Keratinocyte (primary cell): ENCODE measurements at regions not wholly inside any gene's neighbourhood (a gene's known extent, or its start where the extent isn't known, plus 50 kb on each side); places are given as distances from the start of the nearest gene placed in this dataset.

Experiments
- DNase-seq: peaks from one replicate; pipeline ENCODE4 v3.0.0-alpha.2; 2011; ENCODE audit warnings: low read depth, missing footprints, low spot score
- FAIRE-seq: peaks from 2 replicates; lab custom pipeline; 2011; peaks lifted over from hg19 to GRCh38; lab: Jason Lieb, UNC
- H2AFZ ChIP-seq: 2 replicates; pipeline ENCODE4 v1.6.0; 2012; ENCODE audit warnings: low read length, control low read depth, inconsistent platforms; ENCODE audit not compliant: control insufficient read depth
- H3K27ac ChIP-seq: 2 replicates; pipeline ENCODE4 v1.5.1; 2011; ENCODE audit warnings: low read length; ENCODE audit not compliant: control insufficient read depth, insufficient read depth
- H3K27me3 ChIP-seq: 3 replicates; pipeline ENCODE4 v1.6.0; 2011; ENCODE audit warnings: low read length; ENCODE audit not compliant: control insufficient read depth, insufficient read depth; ENCODE audit errors: extremely low read depth
- H3K36me3 ChIP-seq, 2 experiments: 2 replicates in 1 of 2; 3 replicates in 1 of 2; pipeline ENCODE4 v1.5.1; 2011; ENCODE audit warnings: low read length in 2 of 2, mild to moderate bottlenecking in 1 of 2; ENCODE audit not compliant: control insufficient read depth in 2 of 2, insufficient read depth in 2 of 2; ENCODE audit errors: extremely low read depth in 1 of 2
- H3K4me1 ChIP-seq: 3 replicates; pipeline ENCODE4 v1.5.1; 2011; ENCODE audit warnings: low read length; ENCODE audit not compliant: control insufficient read depth, insufficient read depth; ENCODE audit errors: extremely low read depth
- H3K4me2 ChIP-seq: 3 replicates; pipeline ENCODE4 v1.6.0; 2011; ENCODE audit warnings: low read depth, low read length; ENCODE audit not compliant: control insufficient read depth, insufficient read depth; ENCODE audit errors: extremely low read depth
- H3K4me3 ChIP-seq, 3 experiments: fragments of 200-600 bp in 1 of 3; sonication (generic) in 1 of 3; 2 replicates in 2 of 3; 3 replicates in 1 of 3; pipeline ENCODE4 v1.5.1; 2011 to 2016; ENCODE audit warnings: low read length in 3 of 3, mild to moderate bottlenecking in 3 of 3, control low read depth in 2 of 3, inconsistent platforms in 1 of 3, low read depth in 1 of 3, mixed read lengths in 1 of 3, mixed run types in 1 of 3, moderate library complexity in 1 of 3; ENCODE audit not compliant: control insufficient read depth in 2 of 3, insufficient read depth in 2 of 3; ENCODE audit errors: extremely low read depth in 1 of 3
- H3K79me2 ChIP-seq: 2 replicates; pipeline ENCODE4 v1.6.0; 2012; ENCODE audit warnings: low read length; ENCODE audit not compliant: control insufficient read depth, insufficient read depth
- H3K9ac ChIP-seq: 3 replicates; pipeline ENCODE4 v1.6.0; 2011; ENCODE audit warnings: low read length; ENCODE audit not compliant: control insufficient read depth, insufficient read depth; ENCODE audit errors: extremely low read depth
- H3K9me1 ChIP-seq: 3 replicates; pipeline ENCODE4 v1.6.0; 2011; ENCODE audit warnings: low read length; ENCODE audit not compliant: control insufficient read depth, insufficient read depth; ENCODE audit errors: extremely low read depth
- H3K9me3 ChIP-seq: 2 replicates; pipeline ENCODE4 v1.5.1; 2012; ENCODE audit warnings: low read depth, low read length; ENCODE audit not compliant: control insufficient read depth
- H4K20me1 ChIP-seq: 3 replicates; pipeline ENCODE4 v1.6.0; 2011; ENCODE audit warnings: low read length; ENCODE audit not compliant: control insufficient read depth, insufficient read depth; ENCODE audit errors: extremely low read depth
- CTCF ChIP-seq, 3 experiments: IDR thresholded peaks in 1 of 3; conservative IDR thresholded peaks in 1 of 3; optimal IDR thresholded peaks in 1 of 3; 2 replicates in 2 of 3; 3 replicates in 1 of 3; pipeline versions ENCODE3 to v1.5.1; 2011; ENCODE audit warnings: low read length in 3 of 3, mild to moderate bottlenecking in 3 of 3, moderate library complexity in 2 of 3, control low read depth in 1 of 3, inconsistent platforms in 1 of 3; ENCODE audit not compliant: insufficient read depth in 2 of 3; ENCODE audit errors: extremely low read depth in 1 of 3
- EZH2 ChIP-seq: IDR thresholded peaks from one replicate; pipeline ENCODE4 v1.6.1; 2012; ENCODE audit warnings: inconsistent platforms, mild to moderate bottlenecking, low read length, moderate library complexity
- dilution Hi-C: fragments of 300-500 bp; cut with MboI; formaldehyde crosslinking; loops from one replicate; pipeline ENCODE4 v1.7.0; 2020; ENCODE audit warnings: low sequenced_read_pairs; ENCODE audit not compliant: extremely low pct_ligation_motif_present

DNA sequence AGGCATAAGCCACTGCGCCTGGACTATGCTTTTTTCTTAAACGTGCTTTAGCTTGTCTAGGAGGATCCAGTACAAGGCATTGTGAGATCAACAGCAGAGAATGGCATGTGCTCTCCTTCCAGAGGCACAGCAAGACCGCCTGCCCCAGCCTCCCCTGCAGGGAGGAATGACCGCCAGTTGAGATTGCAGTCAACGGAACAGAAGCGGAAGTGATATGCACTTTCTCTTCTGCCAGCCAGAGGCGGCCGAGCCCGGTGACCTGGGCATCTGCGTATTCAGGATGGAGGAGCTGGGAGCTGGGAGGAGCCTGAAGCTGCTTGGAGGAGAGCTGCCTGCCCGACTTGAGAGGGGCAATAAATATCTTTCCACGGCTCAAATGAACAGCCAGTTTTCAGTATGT is 243.0 kb downstream of the CTTN start:
- no peak for FAIRE-seq
- no peaks in the 10 kb centered on the region for H3K4me1 ChIP-seq
- no peak overlapping the region for H3K4me2 ChIP-seq
- no peak for DNase-seq
- H3K9me3 ChIP-seq = peaks cover 8% of the 10 kb centered on the region
- dilution Hi-C loops = no loop called here
- no peak overlapping the region for H2AFZ ChIP-seq
- H3K27ac ChIP-seq = no peak overlapping the region
- H3K4me3 ChIP-seq = no peak overlapping the region
- no peaks in the 10 kb centered on the region for H3K79me2 ChIP-seq
- TF ChIP-seq CTCF (optimal IDR thresholded peaks at IDR 0.05 in 1 of 3, IDR thresholded peaks at IDR 0.05 in 1 of 3, conservative IDR thresholded peaks at IDR 0.05 in 1 of 3; ENCODE audit: extremely low read depth in 1 of 3, insufficient read depth in 2 of 3, low read length in 3 of 3) = no peak
- no peak for TF ChIP-seq EZH2
- no peaks in the 10 kb centered on the region for H4K20me1 ChIP-seq
- H3K9me1 ChIP-seq = no peaks in the 10 kb centered on the region
- no peaks in the 10 kb centered on the region for H3K27me3 ChIP-seq
- H3K9ac ChIP-seq = no peak overlapping the region
- H3K36me3 ChIP-seq = no peaks in the 10 kb centered on the region

- no peak for FAIRE-seq
- H3K27ac ChIP-seq = no peak overlapping the region
- no peak overlapping the region for H3K4me2 ChIP-seq
- no peaks in the 10 kb centered on the region for H3K4me1 ChIP-seq
- H3K9me3 ChIP-seq = peaks cover 2% of the 10 kb centered on the region
- H3K27me3 ChIP-seq = no peaks in the 10 kb centered on the region
- DNase-seq = no peak
- dilution Hi-C loops = no loop called here
- no peaks in the 10 kb centered on the region for H3K79me2 ChIP-seq
- TF ChIP-seq EZH2 (no peak), CTCF (optimal IDR thresholded peaks at IDR 0.05 in 1 of 3, IDR thresholded peaks at IDR 0.05 in 1 of 3, conservative IDR thresholded peaks at IDR 0.05 in 1 of 3; ENCODE audit: extremely low read depth in 1 of 3, insufficient read depth in 2 of 3, low read length in 3 of 3) (no peak)
- no peaks in the 10 kb centered on the region for H4K20me1 ChIP-seq
- no peaks in the 10 kb centered on the region for H3K9me1 ChIP-seq
- H3K9ac ChIP-seq = no peak overlapping the region
- H2AFZ ChIP-seq = no peak overlapping the region
- H3K36me3 ChIP-seq = no peaks in the 10 kb centered on the region
- H3K4me3 ChIP-seq = no peak overlapping the region
These were observed 243.9 kb downstream of the CTTN start for GRCh38 chr11:70642266-70642665.
